ENCODE measurements at regions not wholly inside any gene's neighbourhood (a gene's known extent, or its start where the extent isn't known, plus 50 kb on each side); places are given as distances from the start of the nearest gene placed in this dataset.

DNA sequence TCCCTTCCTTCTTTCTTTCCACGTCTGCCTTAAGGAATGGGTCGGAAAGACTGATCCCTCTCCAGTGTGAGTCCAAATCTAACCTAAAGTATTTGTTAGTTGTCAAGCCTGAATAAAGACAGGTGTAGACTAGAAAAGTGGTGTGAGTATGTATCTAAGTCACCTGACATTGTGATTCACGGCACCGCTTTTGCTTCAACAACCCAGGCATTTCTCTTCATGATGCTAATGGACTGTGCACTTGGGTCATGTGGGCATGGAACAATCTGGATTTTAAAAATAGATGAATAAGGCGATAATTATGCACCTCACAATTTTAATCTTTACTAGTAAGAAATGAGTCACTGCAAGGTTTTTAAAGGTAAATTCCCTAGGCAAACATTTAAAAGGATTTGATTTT lies 107.5 kb downstream of the LIPG start:
- TF ChIP-seq, protein P1, sequence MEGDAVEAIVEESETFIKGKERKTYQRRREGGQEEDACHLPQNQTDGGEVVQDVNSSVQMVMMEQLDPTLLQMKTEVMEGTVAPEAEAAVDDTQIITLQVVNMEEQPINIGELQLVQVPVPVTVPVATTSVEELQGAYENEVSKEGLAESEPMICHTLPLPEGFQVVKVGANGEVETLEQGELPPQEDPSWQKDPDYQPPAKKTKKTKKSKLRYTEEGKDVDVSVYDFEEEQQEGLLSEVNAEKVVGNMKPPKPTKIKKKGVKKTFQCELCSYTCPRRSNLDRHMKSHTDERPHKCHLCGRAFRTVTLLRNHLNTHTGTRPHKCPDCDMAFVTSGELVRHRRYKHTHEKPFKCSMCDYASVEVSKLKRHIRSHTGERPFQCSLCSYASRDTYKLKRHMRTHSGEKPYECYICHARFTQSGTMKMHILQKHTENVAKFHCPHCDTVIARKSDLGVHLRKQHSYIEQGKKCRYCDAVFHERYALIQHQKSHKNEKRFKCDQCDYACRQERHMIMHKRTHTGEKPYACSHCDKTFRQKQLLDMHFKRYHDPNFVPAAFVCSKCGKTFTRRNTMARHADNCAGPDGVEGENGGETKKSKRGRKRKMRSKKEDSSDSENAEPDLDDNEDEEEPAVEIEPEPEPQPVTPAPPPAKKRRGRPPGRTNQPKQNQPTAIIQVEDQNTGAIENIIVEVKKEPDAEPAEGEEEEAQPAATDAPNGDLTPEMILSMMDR (conservative IDR thresholded peaks at IDR 0.05), result no peak
- TF ChIP-seq ZFX (IDR thresholded peaks at IDR 0.05), result no peak
- no peak overlapping the region for H3K27ac ChIP-seq

DNA sequence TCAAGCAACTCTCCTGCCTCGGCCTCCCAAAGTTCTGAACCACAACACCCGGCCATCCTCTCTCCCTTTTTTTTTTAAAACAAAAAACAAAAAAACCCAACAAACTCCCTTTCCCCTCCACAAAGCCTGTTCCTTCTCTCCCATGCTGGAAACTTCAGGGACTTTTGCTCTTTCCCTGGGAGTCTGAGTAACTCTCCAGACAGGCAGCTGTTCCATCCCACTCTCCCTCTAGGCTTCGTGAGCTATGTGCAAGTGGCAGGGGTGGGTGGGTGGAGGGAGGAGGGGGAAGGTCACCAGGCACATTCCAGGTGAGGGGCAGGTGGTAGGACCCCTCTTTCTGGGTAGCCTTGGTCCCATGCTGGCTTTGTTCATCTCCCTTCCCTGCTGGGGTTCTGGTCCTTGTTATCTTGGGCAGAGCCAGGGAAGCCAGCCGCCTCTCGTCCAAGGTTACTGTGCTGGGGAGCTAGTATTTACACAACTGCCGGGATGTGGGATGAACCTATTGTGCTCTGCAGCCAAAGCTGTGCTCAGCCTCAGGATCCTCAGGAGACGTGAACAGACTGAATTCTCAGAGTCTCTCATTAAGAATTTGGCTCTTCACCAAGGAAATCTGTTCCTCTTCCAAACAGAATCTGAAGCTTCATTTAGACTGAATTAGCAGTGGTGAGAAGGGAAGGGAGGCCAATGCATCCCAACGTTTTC lies 106.9 kb downstream of the LIPG start:
- H3K27ac ChIP-seq, result no peak overlapping the region
- TF ChIP-seq ZFX (IDR thresholded peaks at IDR 0.05), result no peak
- TF ChIP-seq, protein P1 (conservative IDR thresholded peaks at IDR 0.05), result no peak

DNA sequence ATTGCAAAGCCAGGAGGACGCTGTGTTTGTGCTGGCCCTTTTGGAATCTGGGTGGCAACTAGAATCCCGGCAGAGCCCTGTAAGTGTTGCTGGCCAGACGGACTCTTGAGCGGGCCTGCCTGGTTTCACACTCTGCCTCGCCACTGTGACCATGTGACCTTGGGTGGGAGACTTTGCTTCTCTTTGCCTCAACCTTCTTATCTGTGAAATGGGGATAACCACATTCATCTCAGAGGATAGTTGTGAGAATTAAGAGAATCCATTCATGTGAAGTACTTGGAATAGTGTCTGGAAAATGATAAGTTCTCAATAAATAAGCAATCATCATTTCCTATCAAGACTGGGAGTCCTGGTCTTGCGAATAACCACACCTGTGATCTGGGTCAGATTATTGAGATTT lies 105.6 kb downstream of the LIPG start:
- H3K27ac ChIP-seq, result no peak overlapping the region
- TF ChIP-seq, protein P1 (conservative IDR thresholded peaks at IDR 0.05), result no peak
- TF ChIP-seq ZFX (IDR thresholded peaks at IDR 0.05), result no peak

DNA sequence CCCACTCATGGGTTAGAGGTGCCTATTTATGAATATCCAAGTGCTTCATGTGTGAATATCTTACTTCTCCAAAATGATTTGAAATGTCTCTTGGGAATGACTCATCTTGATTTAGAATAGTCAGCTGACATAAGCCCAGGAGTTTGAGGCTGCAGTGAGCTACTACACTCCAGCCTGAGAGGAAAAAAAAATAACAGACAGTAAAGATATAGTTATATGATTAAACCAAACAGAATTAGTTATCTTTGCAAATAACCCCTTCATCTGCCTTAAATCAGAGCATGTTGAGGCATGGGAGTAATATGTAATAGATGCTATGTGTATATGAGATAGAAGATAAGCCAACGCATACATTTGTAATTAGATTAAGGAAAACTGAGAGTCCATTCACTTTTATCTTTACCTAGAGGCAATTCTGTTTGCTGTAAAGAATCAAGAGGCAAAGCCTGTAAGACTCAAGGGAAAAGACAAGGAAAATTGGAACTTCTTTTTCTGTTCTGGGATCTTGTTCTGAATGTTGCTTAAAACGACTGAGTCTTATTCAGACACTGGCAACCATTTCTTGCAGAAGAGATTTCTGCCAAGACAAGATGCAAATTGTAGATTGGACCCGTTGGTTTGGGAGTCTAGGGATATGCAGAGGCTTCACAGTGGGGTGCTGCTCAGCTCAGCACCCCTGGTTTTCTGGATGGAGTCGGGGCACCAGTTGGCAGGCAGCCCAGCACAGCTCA lies 104.4 kb downstream of the LIPG start:
- TF ChIP-seq, protein P1 (conservative IDR thresholded peaks at IDR 0.05), result no peak
- no peak for TF ChIP-seq ZFX (IDR thresholded peaks at IDR 0.05)
- H3K27ac ChIP-seq, result no peak overlapping the region

DNA sequence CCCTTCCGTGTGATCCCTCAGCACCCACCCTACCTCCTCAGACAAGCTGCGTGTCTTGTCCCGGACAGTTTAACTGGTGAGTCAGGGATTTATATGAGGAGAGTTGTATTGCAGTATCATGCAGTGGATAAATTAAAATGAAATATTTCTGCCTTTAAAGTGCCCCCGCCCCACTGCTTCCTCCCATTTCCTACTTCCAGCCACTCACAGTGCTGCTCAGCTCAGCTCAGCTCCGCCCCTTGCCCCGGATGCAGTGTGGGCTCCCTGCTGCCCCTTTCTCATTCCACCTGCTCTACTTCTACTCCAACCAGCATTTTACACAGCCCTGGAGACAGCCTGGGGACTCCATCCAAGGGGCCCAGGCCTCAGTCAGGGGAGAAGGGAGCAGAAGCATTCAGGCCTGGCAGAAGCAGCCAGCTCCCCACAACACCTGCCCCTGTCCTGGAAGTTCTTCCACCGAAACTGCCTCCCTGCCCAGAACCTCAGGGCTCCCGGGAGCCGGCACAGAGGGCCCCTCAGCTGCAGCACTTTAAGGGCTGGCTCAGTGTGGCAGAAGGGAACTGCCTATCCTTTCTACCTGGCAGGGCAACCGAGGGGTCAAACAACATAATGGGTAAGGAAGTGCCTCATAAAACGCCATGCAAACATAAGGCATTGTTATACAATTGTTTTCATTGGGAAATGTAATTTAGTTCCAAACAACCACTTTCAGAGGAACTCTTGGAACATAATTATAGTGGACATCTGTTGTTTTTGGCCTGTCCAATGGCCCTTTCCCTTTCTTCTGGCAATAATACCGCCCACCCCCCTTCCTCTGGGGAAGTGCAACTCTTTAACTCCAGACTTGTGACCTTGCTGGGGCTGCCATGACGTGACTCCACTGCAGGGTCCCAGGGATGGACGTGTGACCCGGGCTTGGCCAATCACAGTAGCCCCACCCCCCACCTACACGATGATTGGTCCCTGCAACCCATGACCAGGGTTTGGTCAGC lies 102.3 kb downstream of the LIPG start:
- no peak overlapping the region; the same call in 1 of the 2 replicates for H3K27ac ChIP-seq
- TF ChIP-seq, protein P1 (conservative IDR thresholded peaks at IDR 0.05), result no peak

DNA sequence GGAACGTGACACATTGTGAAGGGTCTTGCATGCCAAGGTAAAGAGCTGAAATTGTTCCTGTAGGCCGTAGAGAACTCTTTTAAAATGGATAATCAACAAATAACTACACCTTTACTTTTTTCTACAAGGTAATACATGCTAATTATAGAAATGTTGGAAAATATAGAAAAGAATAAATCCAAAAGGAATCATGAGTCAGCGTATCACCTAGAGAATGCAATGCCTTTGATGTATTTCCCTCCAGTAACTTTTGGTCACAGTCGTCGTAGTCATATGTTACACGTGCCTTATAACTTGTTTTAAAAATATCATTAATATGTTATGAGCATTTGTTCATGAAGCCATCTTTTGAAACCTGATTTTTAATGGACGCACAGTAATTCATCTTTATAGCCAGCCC lies 100.6 kb downstream of the LIPG start:
- H3K27ac ChIP-seq, result no peak overlapping the region
- TF ChIP-seq, protein P1 (conservative IDR thresholded peaks at IDR 0.05), result no peak
- TF ChIP-seq ZFX (IDR thresholded peaks at IDR 0.05), result no peak

All from C4-2B (cell line).